HepG2 (cell line): ENCODE measurements at regions not wholly inside any gene's neighbourhood (a gene's known extent, or its start where the extent isn't known, plus 50 kb on each side); places are given as distances from the start of the nearest gene placed in this dataset.

Source experiments
- ATAC-seq: fragments of 200-7000 bp; cut with Tn5 transposase; 3 replicates; pipeline ENCODE4 v1.9.1; 2020; ENCODE audit warnings: mild to moderate bottlenecking, moderate library complexity
- BruUV-seq: library from RNA; stranded (reverse); fragments of 400-500 nt; replicated peaks from 2 replicates; lab custom pipeline; 2021; lab: Mats Ljungman, UMichigan
- CTCF ChIA-PET: fragments of 300-600 bp; formaldehyde crosslinking; extraction: SDS; loops from one replicate; lab custom pipeline; 2021; ENCODE audit warnings: low total read pairs, inconsistent platforms, low intra/inter-chr PET ratio; lab: Yijun Ruan, JAX
- POLR2A ChIA-PET: fragments of 350-600 bp; sonication (Branson Sonifier 250); formaldehyde crosslinking; loops from one replicate; lab custom pipeline; 2020; ENCODE audit warnings: antibody characterized with exemption, inconsistent platforms; lab: Yijun Ruan, JAX
- DNase-seq: peaks from one replicate; pipeline ENCODE4 v3.0.0-alpha.2; 2015; ENCODE audit warnings: low spot score
- FAIRE-seq: peaks from 3 replicates; lab custom pipeline; 2011; peaks lifted over from hg19 to GRCh38; lab: Jason Lieb, UNC
- H2AFZ ChIP-seq: one replicate; pipeline ENCODE4 v1.6.1; 2011; ENCODE audit warnings: low read length, inconsistent platforms
- H3K27ac ChIP-seq: fragments of 300-600 bp; 3 replicates; pipeline ENCODE4 v1.8.0; 2011; ENCODE audit warnings: mixed run types, mild to moderate bottlenecking, mixed read lengths, low read length, inconsistent platforms; ENCODE audit not compliant: insufficient read depth; ENCODE audit errors: extremely low read length
- H3K27me3 ChIP-seq, 2 experiments: fragments of 200-600 bp in 1 of 2; 2 replicates in 1 of 2; 3 replicates in 1 of 2; pipeline versions ENCODE4 v1.6.0 to v1.8.0; 2011; ENCODE audit warnings: low read length in 2 of 2, mild to moderate bottlenecking in 2 of 2, moderate library complexity in 2 of 2, inconsistent platforms in 1 of 2; ENCODE audit not compliant: insufficient read depth in 2 of 2, control insufficient read depth in 1 of 2
- H3K36me3 ChIP-seq, 2 experiments: fragments of 200-600 bp in 1 of 2; replicated peaks in 1 of 2; 2 replicates in 1 of 2; 3 replicates in 1 of 2; pipeline versions ENCODE4 v1.5.1 to v1.8.0; 2011; ENCODE audit warnings: low read length in 2 of 2, inconsistent platforms in 1 of 2; ENCODE audit not compliant: insufficient read depth in 2 of 2, control insufficient read depth in 1 of 2
- H3K4me1 ChIP-seq: 2 replicates; pipeline ENCODE4 v1.5.1; 2012; ENCODE audit warnings: low read length, inconsistent platforms; ENCODE audit not compliant: insufficient read depth
- H3K4me2 ChIP-seq: 2 replicates; pipeline ENCODE4 v1.6.0; 2011; ENCODE audit warnings: low read depth, low read length, inconsistent platforms
- H3K4me3 ChIP-seq, 3 experiments: fragments of 200-600 bp in 1 of 3; sonication (generic), shearing (Covaris generic) in 1 of 3; replicated peaks in 1 of 3; 2 replicates each; pipeline ENCODE4 v1.5.1; 2011 to 2016; ENCODE audit warnings: low read length in 3 of 3, inconsistent platforms in 2 of 3, low read depth in 2 of 3, mild to moderate bottlenecking in 2 of 3, control low read depth in 1 of 3, mixed read lengths in 1 of 3; ENCODE audit not compliant: insufficient read depth in 1 of 3
- H3K79me2 ChIP-seq: one replicate; pipeline ENCODE4 v1.6.1; 2011; ENCODE audit warnings: low read length, inconsistent platforms; ENCODE audit not compliant: insufficient read depth
- H3K9ac ChIP-seq: 2 replicates; pipeline ENCODE4 v1.6.0; 2011; ENCODE audit warnings: mild to moderate bottlenecking, low read depth, low read length, inconsistent platforms; ENCODE audit not compliant: insufficient read depth
- H3K9me3 ChIP-seq: 2 replicates; pipeline ENCODE4 v1.5.1; 2012; ENCODE audit warnings: mild to moderate bottlenecking, low read length
- H4K20me1 ChIP-seq: 2 replicates; pipeline ENCODE4 v1.6.0; 2011; ENCODE audit warnings: inconsistent platforms, mild to moderate bottlenecking, low read length, moderate library complexity; ENCODE audit not compliant: insufficient read depth
- GABPA ChIP-seq, 2 experiments: IDR thresholded peaks; 2 replicates each; pipeline ENCODE4 v1.6.1; 2011 to 2016; ENCODE audit warnings: low read depth in 2 of 2, low read length in 1 of 2, missing biosample characterization in 1 of 2, missing genetic modification characterization in 1 of 2
- SCMH1 ChIP-seq: sonication (generic); formaldehyde crosslinking; IDR thresholded peaks from 2 replicates; pipeline ENCODE4 v1.9.0; 2021; ENCODE audit warnings: missing genetic modification reagents, mild to moderate bottlenecking, borderline replicate concordance
- TBX3 ChIP-seq: fragments of 450-650 bp; IDR thresholded peaks from 2 replicates; pipeline ENCODE4 v1.6.1; 2017; ENCODE audit warnings: antibody characterized with exemption, mild to moderate bottlenecking, inconsistent platforms, borderline replicate concordance
- ZNF367 ChIP-seq: sonication (generic); formaldehyde crosslinking; IDR thresholded peaks from 2 replicates; pipeline ENCODE4 v1.4.0; 2020; ENCODE audit warnings: missing genetic modification reagents, borderline replicate concordance
- ZNF407 ChIP-seq: sonication (generic); formaldehyde crosslinking; IDR thresholded peaks from one replicate; pipeline ENCODE4 v1.5.1; 2020; ENCODE audit warnings: mild to moderate bottlenecking, missing genetic modification reagents; ENCODE audit errors: not compliant biosample characterization
- ZNF7 ChIP-seq: IDR thresholded peaks from 2 replicates; pipeline ENCODE4 v1.6.1; 2016; ENCODE audit warnings: missing biosample characterization, missing genetic modification reagents
- WGBS: methylation state at CpG from one replicate; pipeline ENCODE4 v1.1.6; 2017; ENCODE audit warnings: low lambda C conversion rate; 5-methylcytosine and 5-hydroxymethylcytosine counted together
- in situ Hi-C: cut with HindIII; loops from 2 replicates; pipeline ENCODE4 v1.10.0; 2017; ENCODE audit warnings: low pct_unique_long_range_greater_than_20kb; ENCODE audit not compliant: extremely low pct_ligation_motif_present
- intact Hi-C: fragments of 100-400 bp; cut with micrococcal nuclease; formaldehyde crosslinking; loops from one replicate; pipeline ENCODE4 v1.10.0; 2022; ENCODE audit not compliant: unreplicated experiment
- TF ChIP-seq, protein P1 (sequence below): IDR thresholded peaks from 2 replicates; pipeline ENCODE4 v1.6.1; 2016; ENCODE audit warnings: missing compliant biosample characterization, missing genetic modification reagents, borderline replicate concordance
- TF ChIP-seq, protein P2 (sequence below): IDR thresholded peaks from 2 replicates; pipeline ENCODE4 v1.6.1; 2012; ENCODE audit warnings: low read depth, low read length, improper control_type of control experiment
- TF ChIP-seq, protein P3 (sequence below): sonication (generic); formaldehyde crosslinking; IDR thresholded peaks from 2 replicates; pipeline ENCODE4 v1.4.0; 2020; ENCODE audit warnings: missing genetic modification reagents

DNA sequence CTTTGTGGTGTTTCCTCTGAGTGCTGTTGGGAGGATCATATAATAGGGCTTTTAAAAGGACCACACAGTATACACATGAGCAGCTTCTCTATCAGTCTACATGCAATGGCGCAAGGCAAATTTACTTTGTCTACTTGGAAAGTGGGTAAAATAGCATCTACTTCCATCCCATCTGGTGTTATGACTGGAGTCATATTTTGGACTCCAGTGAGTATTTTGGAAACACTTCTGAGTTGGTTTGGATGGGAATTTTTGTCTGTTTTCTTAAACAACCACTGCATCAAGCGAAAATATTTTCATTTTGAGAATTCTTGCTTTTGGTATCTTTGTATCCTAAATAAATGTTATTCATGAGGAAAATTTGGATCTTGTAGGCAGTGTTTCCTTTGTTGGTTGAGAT lies 220.8 kb downstream of the NMUR2 start:
- Histone ChIP-seq H3K4me1 (peaks cover 5% of the 10 kb centered on the region; the same call in 1 of the 2 replicates), H3K9ac (no peak overlapping the region), H3K27me3 (no peaks in the 10 kb centered on the region; a peak in 1 of 5 replicates), H3K9me3 (peaks cover 9% of the 10 kb centered on the region; the same call in 1 of the 2 replicates), H4K20me1 (no peaks in the 10 kb centered on the region), H3K4me2 (no peak overlapping the region), H3K36me3 (no peaks in the 10 kb centered on the region), H3K27ac (no peak overlapping the region), H2AFZ (no peak overlapping the region), H3K79me2 (no peaks in the 10 kb centered on the region), H3K4me3 (no peak overlapping the region)
- DNase-seq (no peak), FAIRE-seq (no peak), ATAC-seq (no peak)
- BruUV-seq, result no TSS peak
- CTCF ChIA-PET, result no interaction called here
- intact Hi-C loops (no loop called here), in situ Hi-C loops (no loop called here)
- 6% methylated on average over 1 of the region's 2 CpGs for WGBS
- POLR2A ChIA-PET, result no interaction called here
- TF ChIP-seq, protein P1, sequence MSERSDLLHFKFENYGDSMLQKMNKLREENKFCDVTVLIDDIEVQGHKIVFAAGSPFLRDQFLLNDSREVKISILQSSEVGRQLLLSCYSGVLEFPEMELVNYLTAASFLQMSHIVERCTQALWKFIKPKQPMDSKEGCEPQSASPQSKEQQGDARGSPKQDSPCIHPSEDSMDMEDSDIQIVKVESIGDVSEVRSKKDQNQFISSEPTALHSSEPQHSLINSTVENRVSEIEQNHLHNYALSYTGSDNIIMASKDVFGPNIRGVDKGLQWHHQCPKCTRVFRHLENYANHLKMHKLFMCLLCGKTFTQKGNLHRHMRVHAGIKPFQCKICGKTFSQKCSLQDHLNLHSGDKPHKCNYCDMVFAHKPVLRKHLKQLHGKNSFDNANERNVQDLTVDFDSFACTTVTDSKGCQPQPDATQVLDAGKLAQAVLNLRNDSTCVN (CRISPR knock-in tag), result no peak
- TF ChIP-seq GABPA (IDR thresholded peaks at IDR 0.05; ENCODE audit: low read depth, low read length), result no peak
- no peak for TF ChIP-seq GABPA (CRISPR knock-in tag; IDR thresholded peaks at IDR 0.05; ENCODE audit: low read depth)
- no peak for TF ChIP-seq ZNF367
- TF ChIP-seq SCMH1 (CRISPR knock-in tag), result no peak
- TF ChIP-seq ZNF407 (CRISPR knock-in tag), result no peak
- TF ChIP-seq, protein P2, sequence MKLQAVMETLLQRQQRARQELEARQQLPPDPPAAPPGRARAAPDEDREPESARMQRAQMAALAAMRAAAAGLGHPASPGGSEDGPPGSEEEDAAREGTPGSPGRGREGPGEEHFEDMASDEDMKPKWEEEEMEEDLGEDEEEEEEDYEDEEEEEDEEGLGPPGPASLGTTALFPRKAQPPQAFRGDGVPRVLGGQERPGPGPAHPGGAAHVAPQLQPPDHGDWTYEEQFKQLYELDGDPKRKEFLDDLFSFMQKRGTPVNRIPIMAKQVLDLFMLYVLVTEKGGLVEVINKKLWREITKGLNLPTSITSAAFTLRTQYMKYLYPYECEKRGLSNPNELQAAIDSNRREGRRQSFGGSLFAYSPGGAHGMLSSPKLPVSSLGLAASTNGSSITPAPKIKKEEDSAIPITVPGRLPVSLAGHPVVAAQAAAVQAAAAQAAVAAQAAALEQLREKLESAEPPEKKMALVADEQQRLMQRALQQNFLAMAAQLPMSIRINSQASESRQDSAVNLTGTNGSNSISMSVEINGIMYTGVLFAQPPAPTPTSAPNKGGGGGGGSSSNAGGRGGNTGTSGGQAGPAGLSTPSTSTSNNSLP, result no peak
- TF ChIP-seq ZNF7, result no peak
- TF ChIP-seq TBX3, result no peak
- TF ChIP-seq, protein P3, sequence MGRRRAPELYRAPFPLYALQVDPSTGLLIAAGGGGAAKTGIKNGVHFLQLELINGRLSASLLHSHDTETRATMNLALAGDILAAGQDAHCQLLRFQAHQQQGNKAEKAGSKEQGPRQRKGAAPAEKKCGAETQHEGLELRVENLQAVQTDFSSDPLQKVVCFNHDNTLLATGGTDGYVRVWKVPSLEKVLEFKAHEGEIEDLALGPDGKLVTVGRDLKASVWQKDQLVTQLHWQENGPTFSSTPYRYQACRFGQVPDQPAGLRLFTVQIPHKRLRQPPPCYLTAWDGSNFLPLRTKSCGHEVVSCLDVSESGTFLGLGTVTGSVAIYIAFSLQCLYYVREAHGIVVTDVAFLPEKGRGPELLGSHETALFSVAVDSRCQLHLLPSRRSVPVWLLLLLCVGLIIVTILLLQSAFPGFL (CRISPR knock-in tag), result no peak
